Hepatocyte (in vitro differentiated cells): ENCODE measurements at regions not wholly inside any gene's neighbourhood (a gene's known extent, or its start where the extent isn't known, plus 50 kb on each side); places are given as distances from the start of the nearest gene placed in this dataset.

Experiments
- DNase-seq: peaks from one replicate; pipeline ENCODE4 v3.0.0-alpha.2; 2016; ENCODE audit warnings: low spot score
- H2AFZ ChIP-seq: fragments of 200-600 bp; sonication (generic); 2 replicates; pipeline ENCODE4 v1.6.0; 2016; ENCODE audit warnings: antibody characterized with exemption, mild to moderate bottlenecking
- H3K27ac ChIP-seq: fragments of 200-600 bp; sonication (generic); 2 replicates; pipeline ENCODE4 v1.5.1; 2016; ENCODE audit warnings: mild to moderate bottlenecking
- H3K27me3 ChIP-seq: fragments of 200-600 bp; sonication (generic); 2 replicates; pipeline ENCODE4 v1.6.1; 2016
- H3K36me3 ChIP-seq: fragments of 200-600 bp; sonication (generic); replicated peaks from 2 replicates; pipeline ENCODE4 v1.5.1; 2016; ENCODE audit warnings: low read depth; ENCODE audit not compliant: insufficient read depth
- H3K4me1 ChIP-seq: fragments of 200-600 bp; sonication (generic); 2 replicates; pipeline ENCODE4 v1.5.1; 2016; ENCODE audit warnings: mild to moderate bottlenecking, moderate library complexity; ENCODE audit not compliant: insufficient read depth
- H3K4me2 ChIP-seq: fragments of 200-600 bp; sonication (generic); 2 replicates; pipeline ENCODE4 v1.6.0; 2016
- H3K4me3 ChIP-seq: fragments of 200-600 bp; sonication (generic); 2 replicates; pipeline ENCODE4 v1.5.1; 2016; ENCODE audit warnings: mild to moderate bottlenecking
- H3K79me2 ChIP-seq: fragments of 200-600 bp; sonication (generic); 2 replicates; pipeline ENCODE4 v1.6.0; 2017; ENCODE audit warnings: mild to moderate bottlenecking
- H3K9me2 ChIP-seq: fragments of 200-600 bp; sonication (generic); replicated peaks from 2 replicates; pipeline ENCODE4 v1.6.0; 2017; ENCODE audit warnings: mild to moderate bottlenecking; ENCODE audit not compliant: insufficient read depth
- H3K9me3 ChIP-seq: fragments of 200-600 bp; sonication (generic); 2 replicates; pipeline ENCODE4 v1.5.1; 2016; ENCODE audit warnings: low read depth, mild to moderate bottlenecking
- H4K20me1 ChIP-seq: fragments of 200-600 bp; sonication (generic); 2 replicates; pipeline ENCODE4 v1.6.0; 2016; ENCODE audit warnings: mild to moderate bottlenecking; ENCODE audit not compliant: insufficient read depth, poor library complexity, severe bottlenecking
- EZH2 ChIP-seq: fragments of 200-600 bp; sonication (generic); IDR thresholded peaks from 2 replicates; pipeline ENCODE4 v1.6.1; 2016; ENCODE audit warnings: antibody characterized with exemption, mild to moderate bottlenecking, borderline replicate concordance
- EZH2phosphoT487 ChIP-seq: fragments of 200-600 bp; sonication (generic); IDR thresholded peaks from one replicate; pipeline ENCODE4 v1.6.1; 2018; ENCODE audit warnings: antibody characterized with exemption, mild to moderate bottlenecking, low read depth, moderate library complexity; ENCODE audit not compliant: unreplicated experiment, severe bottlenecking
- WGBS: methylation state at CpG from one replicate; pipeline ENCODE4 v1.1.6; 2016; ENCODE audit warnings: low lambda C conversion rate; ENCODE audit errors: missing lambda C conversion rate; 5-methylcytosine and 5-hydroxymethylcytosine counted together
- TF ChIP-seq, protein P1 (sequence below): fragments of 200-600 bp; sonication (generic); IDR thresholded peaks from 2 replicates; pipeline ENCODE4 v1.5.1; 2016; ENCODE audit warnings: antibody characterized with exemption, mild to moderate bottlenecking; ENCODE audit not compliant: poor library complexity

- no peak overlapping the region for H3K27ac ChIP-seq
- H3K4me3 ChIP-seq, result no peak overlapping the region
- H3K36me3 ChIP-seq, result no peaks in the 10 kb centered on the region
- H3K9me3 ChIP-seq, result no peaks in the 10 kb centered on the region
- H4K20me1 ChIP-seq, result no peaks in the 10 kb centered on the region
- H3K4me2 ChIP-seq, result no peak overlapping the region
- H3K79me2 ChIP-seq, result no peaks in the 10 kb centered on the region
- no peaks in the 10 kb centered on the region for H3K4me1 ChIP-seq
- H3K27me3 ChIP-seq, result no peaks in the 10 kb centered on the region
- WGBS, result 94% methylated on average over 2 of the region's 2 CpGs
- DNase-seq, result no peak
- H3K9me2 ChIP-seq, result no peaks in the 10 kb centered on the region
- TF ChIP-seq EZH2 (no peak), EZH2phosphoT487 (no peak)
- TF ChIP-seq, protein P1, sequence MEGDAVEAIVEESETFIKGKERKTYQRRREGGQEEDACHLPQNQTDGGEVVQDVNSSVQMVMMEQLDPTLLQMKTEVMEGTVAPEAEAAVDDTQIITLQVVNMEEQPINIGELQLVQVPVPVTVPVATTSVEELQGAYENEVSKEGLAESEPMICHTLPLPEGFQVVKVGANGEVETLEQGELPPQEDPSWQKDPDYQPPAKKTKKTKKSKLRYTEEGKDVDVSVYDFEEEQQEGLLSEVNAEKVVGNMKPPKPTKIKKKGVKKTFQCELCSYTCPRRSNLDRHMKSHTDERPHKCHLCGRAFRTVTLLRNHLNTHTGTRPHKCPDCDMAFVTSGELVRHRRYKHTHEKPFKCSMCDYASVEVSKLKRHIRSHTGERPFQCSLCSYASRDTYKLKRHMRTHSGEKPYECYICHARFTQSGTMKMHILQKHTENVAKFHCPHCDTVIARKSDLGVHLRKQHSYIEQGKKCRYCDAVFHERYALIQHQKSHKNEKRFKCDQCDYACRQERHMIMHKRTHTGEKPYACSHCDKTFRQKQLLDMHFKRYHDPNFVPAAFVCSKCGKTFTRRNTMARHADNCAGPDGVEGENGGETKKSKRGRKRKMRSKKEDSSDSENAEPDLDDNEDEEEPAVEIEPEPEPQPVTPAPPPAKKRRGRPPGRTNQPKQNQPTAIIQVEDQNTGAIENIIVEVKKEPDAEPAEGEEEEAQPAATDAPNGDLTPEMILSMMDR, result no peak
- H2AFZ ChIP-seq, result no peak overlapping the region
These were observed 666.5 kb downstream of the ADCYAP1 start for GRCh38 chr18:1571206-1571605.

- Histone ChIP-seq H4K20me1 (no peaks in the 10 kb centered on the region), H2AFZ (no peak overlapping the region), H3K9me2 (no peaks in the 10 kb centered on the region), H3K27ac (no peak overlapping the region), H3K36me3 (no peaks in the 10 kb centered on the region), H3K9me3 (no peaks in the 10 kb centered on the region), H3K4me1 (no peaks in the 10 kb centered on the region), H3K27me3 (no peaks in the 10 kb centered on the region), H3K4me2 (no peak overlapping the region), H3K4me3 (no peak overlapping the region), H3K79me2 (no peaks in the 10 kb centered on the region)
- TF ChIP-seq, protein P1, result no peak
- TF ChIP-seq EZH2phosphoT487, result no peak
- TF ChIP-seq EZH2, result no peak
- WGBS, result 52% methylated on average over 5 of the region's 5 CpGs
- no peak for DNase-seq
These were observed 669.1 kb downstream of the ADCYAP1 start for GRCh38 chr18:1573732-1574131.

DNA sequence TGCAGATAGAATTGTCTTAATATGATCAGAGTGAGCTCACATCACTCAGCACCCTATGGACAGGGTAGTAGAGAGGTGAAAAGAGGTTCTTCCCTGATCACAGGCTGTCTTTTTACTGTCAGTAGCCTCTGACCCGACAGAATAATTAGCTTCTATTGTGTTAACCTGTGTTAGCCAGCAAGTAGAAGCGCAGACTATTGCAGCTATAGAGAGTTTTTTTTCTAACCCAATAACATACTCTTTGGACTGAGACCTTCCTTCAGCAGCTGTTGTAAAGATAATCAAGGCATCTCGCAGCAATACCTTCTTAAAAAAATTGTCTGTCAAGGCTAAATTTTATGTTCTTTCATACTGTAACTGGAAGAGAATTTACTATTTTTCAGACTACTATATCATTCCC lies 670.4 kb downstream of the ADCYAP1 start:
- TF ChIP-seq, protein P1, result no peak
- TF ChIP-seq EZH2phosphoT487 (no peak), EZH2 (no peak)
- DNase-seq, result no peak
- Histone ChIP-seq H2AFZ (no peak overlapping the region), H3K4me2 (no peak overlapping the region), H4K20me1 (no peaks in the 10 kb centered on the region), H3K27ac (no peak overlapping the region), H3K4me1 (peaks cover 4% of the 10 kb centered on the region), H3K9me2 (no peaks in the 10 kb centered on the region), H3K79me2 (no peaks in the 10 kb centered on the region), H3K9me3 (no peaks in the 10 kb centered on the region), H3K36me3 (no peaks in the 10 kb centered on the region), H3K4me3 (no peak overlapping the region), H3K27me3 (no peaks in the 10 kb centered on the region)
- 68% methylated on average over 3 of the region's 3 CpGs for WGBS

DNA sequence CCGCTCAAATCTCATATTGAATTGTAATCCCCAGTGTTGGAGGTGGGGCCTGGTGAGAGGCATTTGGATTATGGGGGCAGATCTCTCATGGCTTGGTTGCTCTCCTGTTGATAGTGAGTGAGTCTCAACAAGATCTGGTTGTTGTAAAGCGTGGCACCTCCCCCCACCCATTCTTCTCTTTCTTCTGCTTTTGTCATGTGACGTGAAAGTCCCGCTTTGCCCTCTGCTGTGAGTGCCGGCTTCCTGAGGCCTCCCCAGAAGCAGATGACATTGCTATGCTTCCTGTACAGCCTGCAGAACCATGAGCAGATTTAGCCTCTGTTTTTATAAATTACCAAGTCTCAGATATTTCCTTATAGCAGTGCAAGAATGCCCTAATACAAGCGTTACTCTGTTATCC lies 673.8 kb downstream of the ADCYAP1 start:
- no peak for TF ChIP-seq EZH2
- no peak for TF ChIP-seq EZH2phosphoT487
- TF ChIP-seq, protein P1, result no peak
- Histone ChIP-seq H3K4me2 (no peak overlapping the region), H3K9me3 (no peaks in the 10 kb centered on the region), H3K9me2 (no peaks in the 10 kb centered on the region), H3K79me2 (no peaks in the 10 kb centered on the region), H2AFZ (no peak overlapping the region), H4K20me1 (no peaks in the 10 kb centered on the region), H3K27ac (no peak overlapping the region), H3K27me3 (no peaks in the 10 kb centered on the region), H3K4me1 (peaks cover 5% of the 10 kb centered on the region), H3K36me3 (no peaks in the 10 kb centered on the region), H3K4me3 (no peak overlapping the region)
- no peak for DNase-seq
- WGBS, result 88% methylated on average over 6 of the region's 6 CpGs
